H1 (cell line): ENCODE measurements at regions not wholly inside any gene's neighbourhood (a gene's known extent, or its start where the extent isn't known, plus 50 kb on each side); places are given as distances from the start of the nearest gene placed in this dataset.

Experiments
- CTCF ChIA-PET: fragments of 300-600 bp; sonication (Branson Sonifier 250); formaldehyde crosslinking; loops from one replicate; lab custom pipeline; 2021; ENCODE audit not compliant: partially characterized antibody; lab: Charles Lee
- POLR2A ChIA-PET: fragments of 300-600 bp; sonication (Branson Sonifier 250); formaldehyde crosslinking; loops from one replicate; lab custom pipeline; 2021; ENCODE audit warnings: inconsistent platforms; ENCODE audit not compliant: partially characterized antibody; lab: Charles Lee
- DNase-seq, 2 experiments: peaks; one replicate each; pipeline versions ENCODE4 v3.0.0 to v3.0.0-alpha.2; 2010 to 2022; ENCODE audit warnings: low spot score in 2 of 2, low read depth in 1 of 2, mixed read lengths in 1 of 2
- FAIRE-seq: peaks from 2 replicates; lab custom pipeline; 2011; peaks lifted over from hg19 to GRCh38; lab: Jason Lieb, UNC
- H2AFZ ChIP-seq: 2 replicates; pipeline ENCODE4 v1.8.1; 2012; ENCODE audit warnings: low read length, inconsistent platforms
- H2AK5ac ChIP-seq: 2 replicates; pipeline ENCODE4 v1.6.1; 2013; ENCODE audit warnings: low read depth, low read length
- H2BK120ac ChIP-seq: replicated peaks from 2 replicates; pipeline ENCODE3; 2013; ENCODE audit warnings: low read depth, low read length, inconsistent platforms
- H2BK12ac ChIP-seq: 2 replicates; pipeline ENCODE4 v1.6.1; 2013; ENCODE audit warnings: low read depth, low read length
- H2BK15ac ChIP-seq: 2 replicates; pipeline ENCODE4 v1.6.1; 2013; ENCODE audit warnings: low read length
- H2BK20ac ChIP-seq: 2 replicates; pipeline ENCODE4 v1.6.1; 2013; ENCODE audit warnings: low read length
- H2BK5ac ChIP-seq: 2 replicates; pipeline ENCODE4 v1.6.1; 2013; ENCODE audit warnings: low read depth, low read length
- H3K14ac ChIP-seq: 2 replicates; pipeline ENCODE4 v1.6.1; 2013; ENCODE audit warnings: inconsistent platforms; ENCODE audit not compliant: insufficient read length
- H3K18ac ChIP-seq: 2 replicates; pipeline ENCODE4 v1.6.1; 2013; ENCODE audit warnings: low read length; ENCODE audit errors: extremely low read depth
- H3K23ac ChIP-seq: 2 replicates; pipeline ENCODE4 v1.6.1; 2013; ENCODE audit warnings: inconsistent platforms; ENCODE audit not compliant: insufficient read length
- H3K23me2 ChIP-seq: 2 replicates; pipeline ENCODE4 v1.6.1; 2013; ENCODE audit warnings: low read depth, low read length
- H3K27ac ChIP-seq: 2 replicates; pipeline ENCODE4 v1.6.1; 2011; ENCODE audit warnings: low read depth, low read length, inconsistent platforms
- H3K27me3 ChIP-seq, 4 experiments: replicated peaks in 1 of 4; 1 replicate in 1 of 4; 2 replicates in 3 of 4; pipeline versions ENCODE4 v1.6.1 to v1.8.1; 2011 to 2013; ENCODE audit warnings: low read length in 3 of 4, mild to moderate bottlenecking in 3 of 4, inconsistent platforms in 2 of 4, mixed read lengths in 2 of 4, moderate library complexity in 1 of 4; ENCODE audit not compliant: control insufficient read depth in 3 of 4, insufficient read depth in 3 of 4; ENCODE audit errors: extremely low read depth in 1 of 4
- H3K36me3 ChIP-seq, 4 experiments: 2 replicates each; pipeline versions ENCODE4 v1.6.1 to v1.8.1; 2011 to 2013; ENCODE audit warnings: mild to moderate bottlenecking in 4 of 4, low read length in 3 of 4, moderate library complexity in 2 of 4, control low read depth in 1 of 4, inconsistent platforms in 1 of 4; ENCODE audit not compliant: insufficient read depth in 4 of 4, control insufficient read depth in 2 of 4
- H3K4ac ChIP-seq: replicated peaks from 2 replicates; pipeline ENCODE3; 2013; ENCODE audit warnings: low read length, low read depth, mixed read lengths, inconsistent platforms; ENCODE audit not compliant: insufficient read length
- H3K4me1 ChIP-seq, 4 experiments: replicated peaks in 1 of 4; 1 replicate in 1 of 4; 2 replicates in 3 of 4; pipeline versions ENCODE4 v1.6.1 to v1.8.1; 2011 to 2013; ENCODE audit warnings: low read length in 3 of 4, inconsistent platforms in 2 of 4, mixed read lengths in 1 of 4; ENCODE audit not compliant: insufficient read depth in 4 of 4, control insufficient read depth in 3 of 4
- H3K4me2 ChIP-seq, 2 experiments: 2 replicates each; pipeline versions ENCODE4 v1.6.1 to v1.8.1; 2011 to 2013; ENCODE audit warnings: low read depth in 2 of 2, low read length in 2 of 2, control low read depth in 1 of 2, inconsistent platforms in 1 of 2, mild to moderate bottlenecking in 1 of 2; ENCODE audit not compliant: insufficient read depth in 1 of 2
- H3K4me3 ChIP-seq, 4 experiments: fragments of 200-600, 300-600 bp in 1 of 4; sonication (generic), shearing (Covaris generic), sonication (Bioruptor Twin) in 1 of 4; 2 replicates each; pipeline versions ENCODE4 v1.5.1 to v1.8.1; 2011 to 2016; ENCODE audit warnings: low read length in 4 of 4, low read depth in 3 of 4, control low read depth in 2 of 4, inconsistent platforms in 2 of 4, mild to moderate bottlenecking in 2 of 4, mixed read lengths in 1 of 4, moderate library complexity in 1 of 4; ENCODE audit not compliant: insufficient read depth in 2 of 4; ENCODE audit errors: extremely low read depth in 1 of 4
- H3K56ac ChIP-seq: replicated peaks from 2 replicates; pipeline ENCODE3; 2013; ENCODE audit warnings: low read depth, mild to moderate bottlenecking, mixed read lengths, low read length, inconsistent platforms; ENCODE audit not compliant: insufficient read length
- H3K79me1 ChIP-seq: 2 replicates; pipeline ENCODE4 v1.6.1; 2013; ENCODE audit warnings: low read depth, low read length, control low read depth
- H3K79me2 ChIP-seq, 2 experiments: 2 replicates each; pipeline versions ENCODE4 v1.6.1 to v1.8.1; 2012 to 2013; ENCODE audit warnings: low read length in 2 of 2, mild to moderate bottlenecking in 2 of 2, inconsistent platforms in 1 of 2; ENCODE audit not compliant: insufficient read depth in 2 of 2, control insufficient read depth in 1 of 2
- H3K9ac ChIP-seq, 4 experiments: replicated peaks in 1 of 4; 1 replicate in 1 of 4; 2 replicates in 3 of 4; pipeline versions ENCODE4 v1.6.1 to v1.8.1; 2011 to 2013; ENCODE audit warnings: low read depth in 3 of 4, low read length in 3 of 4, control low read depth in 2 of 4, mild to moderate bottlenecking in 2 of 4, moderate library complexity in 2 of 4, inconsistent platforms in 1 of 4; ENCODE audit errors: extremely low read depth in 1 of 4
- H3K9me3 ChIP-seq, 2 experiments: 2 replicates each; pipeline versions ENCODE4 v1.6.1 to v1.8.1; 2012 to 2013; ENCODE audit warnings: mild to moderate bottlenecking in 2 of 2, moderate library complexity in 2 of 2, control low read depth in 1 of 2, inconsistent platforms in 1 of 2, low read depth in 1 of 2, low read length in 1 of 2, mixed read lengths in 1 of 2; ENCODE audit not compliant: insufficient read depth in 2 of 2
- H4K20me1 ChIP-seq, 2 experiments: replicated peaks in 1 of 2; 2 replicates each; pipeline versions ENCODE3 to v1.8.1; 2011 to 2013; ENCODE audit warnings: inconsistent platforms in 2 of 2, low read length in 2 of 2, mild to moderate bottlenecking in 1 of 2; ENCODE audit not compliant: insufficient read depth in 2 of 2, control insufficient read depth in 1 of 2
- H4K5ac ChIP-seq: 2 replicates; pipeline ENCODE4 v1.6.1; 2013; ENCODE audit warnings: low read length, low read depth, mixed read lengths, inconsistent platforms; ENCODE audit not compliant: insufficient read length
- H4K8ac ChIP-seq: 2 replicates; pipeline ENCODE4 v1.8.0; 2013; ENCODE audit warnings: mild to moderate bottlenecking, moderate library complexity, low read length, inconsistent platforms; ENCODE audit not compliant: insufficient read depth; ENCODE audit errors: extremely low read depth
- H4K91ac ChIP-seq: replicated peaks from 2 replicates; pipeline ENCODE3; 2013; ENCODE audit warnings: low read length, mixed read lengths, inconsistent platforms; ENCODE audit not compliant: insufficient read length
- BACH1 ChIP-seq: IDR thresholded peaks from 2 replicates; pipeline ENCODE4 v1.6.1; 2012; ENCODE audit warnings: low read length, improper control_type of control experiment
- CREB1 ChIP-seq: IDR thresholded peaks from 2 replicates; pipeline ENCODE4 v1.6.1; 2012; ENCODE audit warnings: inconsistent platforms
- CTBP2 ChIP-seq: IDR thresholded peaks from 2 replicates; pipeline ENCODE4 v1.7.0; 2011; ENCODE audit warnings: borderline replicate concordance, mild to moderate bottlenecking, moderate library complexity, mixed read lengths, low read length; ENCODE audit not compliant: insufficient read depth, insufficient read length
- EZH2 ChIP-seq: fragments of 200-600 bp; sonication (generic); IDR thresholded peaks from 2 replicates; pipeline ENCODE4 v1.7.1; 2012; ENCODE audit warnings: low read depth, mild to moderate bottlenecking, moderate library complexity, low read length, inconsistent platforms; ENCODE audit not compliant: severe bottlenecking
- HDAC2 ChIP-seq, 2 experiments: fragments of 300-600 bp in 1 of 2; sonication (generic) in 1 of 2; IDR thresholded peaks; 2 replicates each; pipeline ENCODE4 v1.6.1; 2011 to 2012; ENCODE audit warnings: low read depth in 2 of 2, low read length in 2 of 2, mild to moderate bottlenecking in 2 of 2, moderate library complexity in 2 of 2, borderline replicate concordance in 1 of 2, inconsistent platforms in 1 of 2
- JUN ChIP-seq: IDR thresholded peaks from 2 replicates; pipeline ENCODE4 v1.6.1; 2011; ENCODE audit warnings: low read depth, mild to moderate bottlenecking, improper control_type of control experiment, low read length
- JUND ChIP-seq: IDR thresholded peaks from 2 replicates; pipeline ENCODE4 v1.6.1; 2011; ENCODE audit warnings: mild to moderate bottlenecking, improper control_type of control experiment, low read length
- NANOG ChIP-seq: IDR thresholded peaks from 2 replicates; pipeline ENCODE4 v1.6.1; 2011; ENCODE audit warnings: low read length, low read depth, mild to moderate bottlenecking, inconsistent platforms; ENCODE audit not compliant: insufficient read depth, poor library complexity, severe bottlenecking
- NRF1 ChIP-seq: IDR thresholded peaks from 2 replicates; pipeline ENCODE4 v1.6.1; 2011; ENCODE audit warnings: mild to moderate bottlenecking, low read depth, low read length, improper control_type of control experiment
- POU5F1 ChIP-seq: IDR thresholded peaks from 2 replicates; pipeline ENCODE4 v1.6.1; 2011; ENCODE audit warnings: low read depth, mild to moderate bottlenecking, low read length, moderate library complexity
- SP4 ChIP-seq: IDR thresholded peaks from 2 replicates; pipeline ENCODE4 v1.6.1; 2012; ENCODE audit warnings: low read length, inconsistent platforms
- USF2 ChIP-seq: IDR thresholded peaks from 2 replicates; pipeline ENCODE4 v1.6.1; 2011; ENCODE audit warnings: low read length, improper control_type of control experiment
- WGBS, 2 experiments: shearing (Covaris generic) in 1 of 2; methylation state at CpG; one replicate each; pipeline versions ENCODE4 v1.1.6 to v1.1.7; 2013 to 2015; ENCODE audit warnings: low lambda C conversion rate in 2 of 2, mixed read lengths in 2 of 2, inconsistent platforms in 1 of 2, low coverage in 1 of 2, missing lambda C conversion rate in 1 of 2; ENCODE audit not compliant: insufficient replicate concordance in 2 of 2, insufficient coverage in 1 of 2, insufficient read length in 1 of 2; ENCODE audit errors: extremely low coverage in 1 of 2, missing lambda C conversion rate in 1 of 2; 5-methylcytosine and 5-hydroxymethylcytosine counted together

GRCh38 chr3:64426551-64426950, 201.3 kb upstream of the PRICKLE2 start:
- Histone ChIP-seq H3K18ac (no peak overlapping the region), H2AFZ (no peak overlapping the region), H3K4ac (no peak overlapping the region), H3K4me1 (0 out of 7 replicates have a peak, but pooled peaks cover 0 to 3% (median 0%) of the 10 kb centered on the region in 4 experiments), H3K36me3 (no peaks in the 10 kb centered on the region), H3K79me2 (no peaks in the 10 kb centered on the region), H3K4me3 (no peak overlapping the region), H2BK12ac (no peak overlapping the region), H3K23me2 (no peaks in the 10 kb centered on the region), H2BK120ac (no peak overlapping the region), H3K79me1 (no peaks in the 10 kb centered on the region), H4K20me1 (no peaks in the 10 kb centered on the region), H4K91ac (no peak overlapping the region), H3K56ac (no peak overlapping the region), H3K9me3 (peaks cover 3 to 4% of the 10 kb centered on the region in 2 experiments; a peak in 2 of 4 replicates), H2BK5ac (no peak overlapping the region), H4K5ac (no peak overlapping the region), H3K23ac (no peak overlapping the region), H3K27ac (no peak overlapping the region), H4K8ac (no peak overlapping the region), H3K4me2 (no peak overlapping the region), H3K14ac (no peak overlapping the region), H3K9ac (no peak overlapping the region), H2BK15ac (no peak overlapping the region), H2AK5ac (no peak overlapping the region), H2BK20ac (no peak overlapping the region), H3K27me3 (no peaks in the 10 kb centered on the region)
- TF ChIP-seq CTBP2 (no peak), JUN (no peak), EZH2 (no peak), NRF1 (no peak), POU5F1 (no peak), NANOG (no peak), JUND (no peak), BACH1 (no peak), SP4 (no peak), USF2 (no peak), CREB1 (no peak), HDAC2 (IDR thresholded peaks at IDR 0.05; ENCODE audit: borderline replicate concordance in 1 of 2, low read depth in 2 of 2, low read length in 2 of 2) (no peak)
- DNase-seq (no peak), FAIRE-seq (no peak)
- ChIA-PET POLR2A (no interaction called here), CTCF (interaction anchor here (1.5 kb wide), 1 partner anchor 37 kb away, joined by 7 read pairs; no protein-coding TSS in a partner anchor)
- 90% methylated on average over 3 of the region's 3 CpGs; no CpG with 5 or more reads in 1 of the 2 experiments for WGBS, 2 experiments
